BJ (cell line): ENCODE measurements at regions not wholly inside any gene's neighbourhood (a gene's known extent, or its start where the extent isn't known, plus 50 kb on each side); places are given as distances from the start of the nearest gene placed in this dataset. TPM values are rescaled to one million over a fixed set of nuclear protein-coding genes. Genes with fewer than 3 reads are reported as not detected.

Experiments used
- small RNA-seq: library from RNA; depleted of rRNA; stranded (forward); fragments of <200 nt; gene quantifications from one replicate; pipeline ENCODE3, GENCODE V24; 2012; ENCODE audit warnings: low replicate concordance, low read depth; ENCODE audit not compliant: insufficient read length

Small RNA genes in the stretch of these regions (small RNA-seq; reads per million reads assigned to genes)
- gene AC018645.1 (not detected), gene MIR550A2 (not detected), gene RF00322 (not detected)
